HFFc6 (cell line): ENCODE measurements at regions not wholly inside any gene's neighbourhood (a gene's known extent, or its start where the extent isn't known, plus 50 kb on each side); places are given as distances from the start of the nearest gene placed in this dataset.

Experiments
- DNase-seq: peaks from one replicate; pipeline ENCODE4 v3.0.0-alpha.2; 2018
- H3K27ac Mint-ChIP-seq: 2 replicates; pipeline ENCODE4 v1.8.0; 2020; ENCODE audit warnings: mild to moderate bottlenecking, mixed read lengths
- H3K27me3 Mint-ChIP-seq: 2 replicates; pipeline ENCODE4 v1.8.0; 2021; ENCODE audit warnings: mild to moderate bottlenecking, moderate library complexity, mixed read lengths; ENCODE audit not compliant: insufficient read depth
- H3K36me3 Mint-ChIP-seq: 2 replicates; pipeline ENCODE4 v1.8.0; 2021; ENCODE audit warnings: low read depth, mixed read lengths
- H3K4me1 Mint-ChIP-seq: 2 replicates; pipeline ENCODE4 v1.8.0; 2020; ENCODE audit warnings: low read depth, mixed read lengths
- H3K4me3 Mint-ChIP-seq: 2 replicates; pipeline ENCODE4 v1.8.0; 2020; ENCODE audit warnings: mild to moderate bottlenecking, moderate library complexity, mixed read lengths
- H3K9me3 Mint-ChIP-seq: 2 replicates; pipeline ENCODE4 v1.8.0; 2020; ENCODE audit warnings: mild to moderate bottlenecking, mixed read lengths
- CTCF ChIP-seq: fragments of 200-600 bp; sonication (generic); IDR thresholded peaks from 2 replicates; pipeline ENCODE4 v1.5.0; 2021; ENCODE audit warnings: antibody characterized with exemption, mild to moderate bottlenecking

- Mint-ChIP-seq H3K27ac (no peak overlapping the region), H3K4me1 (no peaks in the 10 kb centered on the region), H3K4me3 (no peak overlapping the region), H3K27me3 (peaks cover 1% of the 10 kb centered on the region), H3K36me3 (no peaks in the 10 kb centered on the region), H3K9me3 (peaks cover 9% of the 10 kb centered on the region; the same call in 1 of the 2 replicates)
- DNase-seq, result no peak
- TF ChIP-seq CTCF, result no peak
Observed at GRCh38 chr4:24400537-24400936, 183.8 kb downstream of the DHX15 start.

- Mint-ChIP-seq H3K36me3 (no peaks in the 10 kb centered on the region), H3K27me3 (peaks cover 1% of the 10 kb centered on the region), H3K4me1 (no peaks in the 10 kb centered on the region), H3K9me3 (peaks cover 13% of the 10 kb centered on the region; the same call in 1 of the 2 replicates), H3K27ac (no peak overlapping the region), H3K4me3 (no peak overlapping the region)
- no peak for TF ChIP-seq CTCF
- DNase-seq, result no peak
Observed at GRCh38 chr4:24396988-24397387, 187.4 kb downstream of the DHX15 start.

GRCh38 chr4:24395937-24396336, 188.4 kb downstream of the DHX15 start:
- H3K4me3 Mint-ChIP-seq, result no peak overlapping the region
- H3K27ac Mint-ChIP-seq, result no peak overlapping the region
- DNase-seq, result no peak
- H3K4me1 Mint-ChIP-seq, result no peaks in the 10 kb centered on the region
- TF ChIP-seq CTCF, result no peak
- H3K9me3 Mint-ChIP-seq, result peaks cover 13% of the 10 kb centered on the region; the same call in 1 of the 2 replicates
- H3K36me3 Mint-ChIP-seq, result no peaks in the 10 kb centered on the region
- peaks cover 1% of the 10 kb centered on the region; the same call in 1 of the 2 replicates for H3K27me3 Mint-ChIP-seq

- Mint-ChIP-seq H3K9me3 (peaks cover 9% of the 10 kb centered on the region; the same call in 1 of the 2 replicates), H3K4me1 (no peaks in the 10 kb centered on the region), H3K36me3 (no peaks in the 10 kb centered on the region), H3K27ac (no peak overlapping the region), H3K27me3 (peaks cover 1% of the 10 kb centered on the region; the same call in 1 of the 2 replicates), H3K4me3 (no peak overlapping the region)
- no peak for TF ChIP-seq CTCF
- DNase-seq, result no peak
Observed at GRCh38 chr4:24394041-24394440, 190.3 kb downstream of the DHX15 start.

- Mint-ChIP-seq H3K36me3 (no peaks in the 10 kb centered on the region), H3K4me3 (no peak overlapping the region), H3K27ac (no peak overlapping the region), H3K4me1 (no peaks in the 10 kb centered on the region), H3K27me3 (peaks cover 1% of the 10 kb centered on the region), H3K9me3 (peaks cover 17% of the 10 kb centered on the region)
- TF ChIP-seq CTCF, result no peak
- no peak for DNase-seq
Observed at GRCh38 chr4:24392613-24393012, 191.7 kb downstream of the DHX15 start.

GRCh38 chr4:24382381-24382780, 202.0 kb downstream of the DHX15 start:
- no peak for DNase-seq
- H3K4me1 Mint-ChIP-seq, result no peaks in the 10 kb centered on the region
- H3K36me3 Mint-ChIP-seq, result no peaks in the 10 kb centered on the region
- H3K27ac Mint-ChIP-seq, result no peak overlapping the region
- no peak for TF ChIP-seq CTCF
- no peaks in the 10 kb centered on the region; the same call in 1 of the 2 replicates for H3K27me3 Mint-ChIP-seq
- H3K4me3 Mint-ChIP-seq, result no peak overlapping the region
- H3K9me3 Mint-ChIP-seq, result peaks cover 34% of the 10 kb centered on the region
